K562 (cell line): ENCODE measurements at regions not wholly inside any gene's neighbourhood (a gene's known extent, or its start where the extent isn't known, plus 50 kb on each side); places are given as distances from the start of the nearest gene placed in this dataset.
A peak's percentile ranks its signal among the peaks of the same experiment; 100 is the strongest.

ENCODE experiments used
- CBX3 ChIP-seq, 2 experiments: IDR thresholded peaks; 1 replicate in 1 of 2; 2 replicates in 1 of 2; pipeline ENCODE4 v1.6.1; 2012; ENCODE audit warnings: inconsistent platforms in 2 of 2, low read length in 2 of 2, borderline replicate concordance in 1 of 2, control low read depth in 1 of 2
- ESRRB ChIP-seq: fragments of 250-450 bp; sonication (Bioruptor Pico); IDR thresholded peaks from 2 replicates; pipeline ENCODE4 v1.5.0; 2020; ENCODE audit warnings: mild to moderate bottlenecking, moderate library complexity, borderline replicate concordance
- EZH2 ChIP-seq: IDR thresholded peaks from 2 replicates; pipeline ENCODE4 v1.6.1; 2012; ENCODE audit warnings: low read depth, mild to moderate bottlenecking, inconsistent platforms, low read length, borderline replicate concordance
- FOXA3 ChIP-seq, 2 experiments: fragments of 450-650 bp in 1 of 2; sonication (generic) in 1 of 2; formaldehyde crosslinking; IDR thresholded peaks in 1 of 2; conservative IDR thresholded peaks in 1 of 2; 2 replicates each; pipeline versions ENCODE4 v1.4.0 to v1.8.0; 2020 to 2022; ENCODE audit warnings: mild to moderate bottlenecking in 2 of 2, missing genetic modification reagents in 1 of 2
- GATAD2B ChIP-seq: fragments of 450-650 bp; IDR thresholded peaks from 2 replicates; pipeline ENCODE4 v1.6.1; 2017; ENCODE audit warnings: mild to moderate bottlenecking, borderline replicate concordance
- HEY1 ChIP-seq: fragments of 250-450 bp; sonication (Bioruptor Pico); IDR thresholded peaks from 2 replicates; pipeline ENCODE4 v1.5.0; 2020; ENCODE audit warnings: mild to moderate bottlenecking, moderate library complexity, borderline replicate concordance
- KLF16 ChIP-seq: IDR thresholded peaks from 2 replicates; pipeline ENCODE4 v1.6.1; 2016; ENCODE audit warnings: antibody characterized with exemption
- MAFG ChIP-seq: fragments of 450-650 bp; conservative IDR thresholded peaks from 2 replicates; pipeline ENCODE4 v1.6.1; 2016; ENCODE audit warnings: missing genetic modification characterization, missing compliant biosample characterization
- NEUROD1 ChIP-seq: fragments of 150-350 bp; IDR thresholded peaks from 2 replicates; pipeline ENCODE4 v1.6.1; 2014; ENCODE audit warnings: borderline replicate concordance, low read length, low read depth; ENCODE audit not compliant: partially characterized antibody
- PHB ChIP-seq: fragments of 250-450 bp; sonication (Bioruptor Pico); IDR thresholded peaks from 2 replicates; pipeline ENCODE4 v1.5.0; 2021
- PHF20 ChIP-seq: fragments of 450-650 bp; IDR thresholded peaks from 2 replicates; pipeline ENCODE4 v1.6.1; 2018; ENCODE audit not compliant: partially characterized antibody
- SAP30 ChIP-seq: fragments of 200-600 bp; sonication (generic); IDR thresholded peaks from 2 replicates; pipeline ENCODE4 v1.6.1; 2012; ENCODE audit warnings: borderline replicate concordance, low read depth, mild to moderate bottlenecking, moderate library complexity, low read length, control low read depth, inconsistent platforms; ENCODE audit not compliant: insufficient read depth, poor library complexity, severe bottlenecking
- SLC30A9 ChIP-seq: fragments of 250-450 bp; sonication (Bioruptor Pico); IDR thresholded peaks from 2 replicates; pipeline ENCODE4 v1.8.0; 2022; ENCODE audit warnings: mild to moderate bottlenecking, moderate library complexity
- SNAPC5 ChIP-seq: fragments of 250-450 bp; sonication (Bioruptor Pico); IDR thresholded peaks from 2 replicates; pipeline ENCODE4 v1.8.0; 2021; ENCODE audit warnings: moderate library complexity, mild to moderate bottlenecking, inconsistent platforms
- SP1 ChIP-seq: sonication (generic); formaldehyde crosslinking; IDR thresholded peaks from 2 replicates; pipeline ENCODE4 v1.8.1; 2022; ENCODE audit warnings: mild to moderate bottlenecking, missing genetic modification reagents
- SPI1 ChIP-seq: IDR thresholded peaks from 2 replicates; pipeline ENCODE4 v1.6.1; 2011; ENCODE audit warnings: low read depth, low read length, control low read depth, borderline replicate concordance
- TBP ChIP-seq: optimal IDR thresholded peaks from 2 replicates; pipeline ENCODE3; 2011; ENCODE audit warnings: low read depth, low read length, improper control_type of control experiment
- TFAM ChIP-seq: fragments of 250-450 bp; sonication (Bioruptor Pico); conservative IDR thresholded peaks from 2 replicates; pipeline ENCODE4 v1.5.0; 2021; ENCODE audit warnings: mild to moderate bottlenecking, moderate library complexity
- WHSC1 ChIP-seq: IDR thresholded peaks from one replicate; pipeline ENCODE4 v1.6.1; 2012; ENCODE audit warnings: low read length, control low read depth, inconsistent platforms
- ZBTB1 ChIP-seq: sonication (generic); formaldehyde crosslinking; IDR thresholded peaks from 2 replicates; pipeline ENCODE4 v1.8.1; 2023; ENCODE audit warnings: missing genetic modification reagents, low read depth, mild to moderate bottlenecking, borderline replicate concordance
- ZNF655 ChIP-seq: fragments of 250-450 bp; sonication (Bioruptor Pico); IDR thresholded peaks from 2 replicates; pipeline ENCODE4 v1.5.0; 2021
- ZNF695 ChIP-seq: fragments of 450-650 bp; formaldehyde crosslinking; IDR thresholded peaks from 2 replicates; pipeline ENCODE4 v1.4.0; 2020; ENCODE audit warnings: mild to moderate bottlenecking, moderate library complexity
- TF ChIP-seq, protein P1 (sequence below): IDR thresholded peaks from 2 replicates; pipeline ENCODE4 v1.6.1; 2014; ENCODE audit warnings: antibody characterized with exemption
- TF ChIP-seq, protein P2 (sequence below), 2 experiments: IDR thresholded peaks; 2 replicates each; pipeline ENCODE4 v1.6.1; 2011; ENCODE audit warnings: borderline replicate concordance in 1 of 2, control low read depth in 1 of 2, low read depth in 1 of 2, low read length in 1 of 2, mild to moderate bottlenecking in 1 of 2, mixed read lengths in 1 of 2, moderate library complexity in 1 of 2; ENCODE audit not compliant: insufficient read depth in 1 of 2, insufficient read length in 1 of 2, poor library complexity in 1 of 2, severe bottlenecking in 1 of 2; ENCODE audit errors: extremely low read depth in 1 of 2

DNA sequence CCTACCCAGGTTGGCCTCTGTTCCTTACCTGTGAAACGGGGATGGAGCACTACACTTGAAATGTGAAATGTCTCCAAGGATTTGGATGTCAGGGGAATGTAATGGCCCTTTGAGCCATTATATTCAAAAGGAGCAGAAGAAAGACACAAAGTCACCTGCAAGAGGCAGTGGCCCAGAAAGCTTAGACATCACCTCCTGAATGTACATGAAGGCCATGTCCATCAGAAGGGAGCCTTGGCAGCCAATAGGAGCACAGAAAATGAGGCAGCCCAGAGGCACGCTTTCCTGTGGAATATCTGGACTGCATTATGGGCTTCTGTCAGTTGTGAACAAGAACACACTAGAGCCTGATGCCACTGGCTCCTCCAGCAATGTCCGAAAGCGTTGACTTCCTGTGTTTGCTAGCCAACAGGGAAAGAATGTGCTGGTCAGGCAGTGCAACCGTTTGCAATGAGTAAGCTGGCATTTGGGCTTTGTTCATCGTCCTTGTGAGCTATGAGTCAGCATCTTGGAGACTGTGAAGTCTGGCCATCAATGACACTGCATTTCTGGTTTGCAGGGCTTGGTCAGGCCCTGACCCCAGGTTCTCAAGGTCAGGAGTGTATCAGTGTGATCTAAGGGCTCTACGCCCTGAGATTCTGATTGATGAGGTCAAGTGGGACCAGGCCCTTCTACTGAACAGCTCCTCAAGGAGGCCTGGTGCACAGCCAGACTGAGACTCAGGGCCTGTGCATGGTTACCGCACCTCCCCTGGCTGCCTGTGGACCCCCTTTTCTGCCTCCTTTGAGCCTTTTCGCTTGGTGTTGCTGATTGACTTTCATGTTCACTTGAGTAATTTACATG lies 222.4 kb downstream of the RPS24 start (continued):
- TF ChIP-seq CBX3 (IDR thresholded peaks at IDR 0.05; ENCODE audit: borderline replicate concordance in 1 of 2, low read length in 2 of 2): peak in 1 of 2 experiments; percentile 67; a peak in 2 of 3 replicates
- no peak for TF ChIP-seq ESRRB (CRISPR knock-in tag)
- TF ChIP-seq MAFG (tag): peak; percentile 100
- TF ChIP-seq FOXA3 (CRISPR knock-in tag; conservative IDR thresholded peaks at IDR 0.05 in 1 of 2, IDR thresholded peaks at IDR 0.05 in 1 of 2): no peak
- TF ChIP-seq PHB (CRISPR knock-in tag): no peak
- TF ChIP-seq, protein P1, sequence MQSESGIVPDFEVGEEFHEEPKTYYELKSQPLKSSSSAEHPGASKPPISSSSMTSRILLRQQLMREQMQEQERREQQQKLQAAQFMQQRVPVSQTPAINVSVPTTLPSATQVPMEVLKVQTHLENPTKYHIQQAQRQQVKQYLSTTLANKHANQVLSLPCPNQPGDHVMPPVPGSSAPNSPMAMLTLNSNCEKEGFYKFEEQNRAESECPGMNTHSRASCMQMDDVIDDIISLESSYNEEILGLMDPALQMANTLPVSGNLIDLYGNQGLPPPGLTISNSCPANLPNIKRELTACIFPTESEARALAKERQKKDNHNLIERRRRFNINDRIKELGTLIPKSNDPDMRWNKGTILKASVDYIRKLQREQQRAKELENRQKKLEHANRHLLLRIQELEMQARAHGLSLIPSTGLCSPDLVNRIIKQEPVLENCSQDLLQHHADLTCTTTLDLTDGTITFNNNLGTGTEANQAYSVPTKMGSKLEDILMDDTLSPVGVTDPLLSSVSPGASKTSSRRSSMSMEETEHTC: peak; percentile 81
- TF ChIP-seq ZBTB1 (CRISPR knock-in tag): no peak
- TF ChIP-seq EZH2: no peak
- TF ChIP-seq WHSC1: no peak
- TF ChIP-seq TBP: no peak
- TF ChIP-seq TFAM (CRISPR knock-in tag): no peak
- TF ChIP-seq SLC30A9 (CRISPR knock-in tag): no peak
- TF ChIP-seq ZNF695 (CRISPR knock-in tag): no peak
- TF ChIP-seq SAP30: no peak
- TF ChIP-seq NEUROD1: peak; percentile 71
- TF ChIP-seq SP1: no peak
- TF ChIP-seq PHF20: no peak
- TF ChIP-seq SNAPC5 (CRISPR knock-in tag): no peak
- peak; percentile 60; the same call in 1 of the 2 replicates for TF ChIP-seq GATAD2B
- TF ChIP-seq, protein P2, sequence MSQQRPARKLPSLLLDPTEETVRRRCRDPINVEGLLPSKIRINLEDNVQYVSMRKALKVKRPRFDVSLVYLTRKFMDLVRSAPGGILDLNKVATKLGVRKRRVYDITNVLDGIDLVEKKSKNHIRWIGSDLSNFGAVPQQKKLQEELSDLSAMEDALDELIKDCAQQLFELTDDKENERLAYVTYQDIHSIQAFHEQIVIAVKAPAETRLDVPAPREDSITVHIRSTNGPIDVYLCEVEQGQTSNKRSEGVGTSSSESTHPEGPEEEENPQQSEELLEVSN (IDR thresholded peaks at IDR 0.05; ENCODE audit: borderline replicate concordance in 1 of 2, extremely low read depth in 1 of 2, insufficient read depth in 1 of 2, insufficient read length in 1 of 2, low read depth in 1 of 2, low read length in 1 of 2, poor library complexity in 1 of 2, severe bottlenecking in 1 of 2): no peak
- no peak for TF ChIP-seq KLF16
- no peak for TF ChIP-seq ZNF655
- no peak for TF ChIP-seq HEY1 (CRISPR knock-in tag)
- no peak for TF ChIP-seq SPI1
